Mucosa of rectum (tissue), 2 donors: ENCODE measurements at regions not wholly inside any gene's neighbourhood (a gene's known extent, or its start where the extent isn't known, plus 50 kb on each side); places are given as distances from the start of the nearest gene placed in this dataset.

Experiments
- H3K27ac ChIP-seq, 2 donors: one replicate each; pipeline ENCODE4 v1.7.0; 2013; ENCODE audit warnings: inconsistent platforms in 2 of 2, low read depth in 2 of 2, low read length in 2 of 2
- H3K27me3 ChIP-seq, 2 donors: one replicate each; pipeline ENCODE4 v1.7.0; 2013; ENCODE audit warnings: low read length in 2 of 2; ENCODE audit not compliant: control insufficient read depth in 2 of 2, insufficient read depth in 2 of 2
- H3K36me3 ChIP-seq, 2 donors: one replicate each; pipeline ENCODE4 v1.7.0; 2013; ENCODE audit warnings: low read length in 2 of 2; ENCODE audit not compliant: control insufficient read depth in 2 of 2, insufficient read depth in 2 of 2
- H3K4me1 ChIP-seq, 2 donors: one replicate each; pipeline ENCODE4 v1.7.0; 2013; ENCODE audit warnings: low read length in 2 of 2, mild to moderate bottlenecking in 1 of 2; ENCODE audit not compliant: control insufficient read depth in 2 of 2, insufficient read depth in 2 of 2
- H3K4me3 ChIP-seq, 2 donors: one replicate each; pipeline ENCODE4 v1.7.0; 2013; ENCODE audit warnings: low read length in 2 of 2
- H3K9ac ChIP-seq, 2 donors: one replicate each; pipeline ENCODE4 v1.7.0; 2013; ENCODE audit warnings: low read length in 2 of 2, low read depth in 1 of 2, mild to moderate bottlenecking in 1 of 2
- H3K9me3 ChIP-seq, 2 donors: one replicate each; pipeline ENCODE4 v1.7.0; 2013; ENCODE audit warnings: low read length in 2 of 2; ENCODE audit not compliant: control insufficient read depth in 2 of 2
- donor health status: healthy.
- donor health status: Normal muscosa, but diverticular disease.

GRCh38 chr18:78682716-78683115 is 296.9 kb upstream of the SALL3 start:
- Histone ChIP-seq H3K27me3 (no peaks in the 10 kb centered on the region), H3K9ac (no peak overlapping the region), H3K9me3 (no peaks in the 10 kb centered on the region), H3K27ac (no peak overlapping the region), H3K36me3 (no peaks in the 10 kb centered on the region), H3K4me3 (no peak overlapping the region), H3K4me1 (no peaks in the 10 kb centered on the region)

DNA sequence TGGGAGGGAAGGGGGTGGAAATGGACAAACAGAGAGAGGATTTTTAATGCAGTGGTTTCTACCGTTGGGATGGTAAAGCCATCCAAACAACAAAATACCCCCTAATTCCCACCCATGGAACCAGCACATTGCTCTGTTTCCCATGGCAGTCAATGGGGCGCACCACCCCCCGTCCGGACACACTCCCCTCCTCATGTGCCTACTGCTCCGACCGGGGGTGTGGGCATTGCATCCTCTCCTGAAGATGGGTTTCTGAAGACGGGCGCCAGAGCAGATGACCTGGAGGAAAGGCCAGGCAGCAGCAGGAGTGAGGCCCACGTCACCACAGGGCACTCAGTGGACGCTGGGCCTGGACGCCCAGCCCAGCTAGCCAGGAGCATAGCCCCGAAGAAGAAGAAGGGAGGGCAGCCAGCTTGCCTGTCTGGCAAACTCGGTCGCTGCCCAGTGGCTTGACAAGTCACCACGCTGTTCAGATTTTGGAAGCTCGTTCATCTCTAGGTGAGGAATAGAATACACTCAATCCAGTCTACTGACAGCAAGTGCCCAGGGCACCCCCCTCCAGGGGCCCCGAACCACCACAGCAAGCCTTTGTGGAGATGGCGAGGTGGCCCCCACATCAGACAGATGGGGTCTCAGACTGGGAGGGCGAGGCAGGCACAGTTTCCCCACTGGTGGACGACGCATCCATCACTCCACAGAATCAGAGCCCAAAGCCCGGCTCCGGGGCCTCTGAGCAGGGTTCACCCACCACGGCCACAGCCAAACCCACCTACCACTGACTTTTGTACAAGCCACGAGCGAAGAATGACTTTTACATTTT is 296.2 kb upstream of the SALL3 start:
- Histone ChIP-seq H3K4me1 (no peaks in the 10 kb centered on the region), H3K4me3 (no peak overlapping the region), H3K36me3 (no peaks in the 10 kb centered on the region), H3K27me3 (no peaks in the 10 kb centered on the region), H3K9ac (no peak overlapping the region), H3K27ac (no peak overlapping the region), H3K9me3 (no peaks in the 10 kb centered on the region)

- H3K4me1 ChIP-seq, result no peaks in the 10 kb centered on the region
These were observed 294.2 kb upstream of the SALL3 start for GRCh38 chr18:78685250-78685979.

DNA sequence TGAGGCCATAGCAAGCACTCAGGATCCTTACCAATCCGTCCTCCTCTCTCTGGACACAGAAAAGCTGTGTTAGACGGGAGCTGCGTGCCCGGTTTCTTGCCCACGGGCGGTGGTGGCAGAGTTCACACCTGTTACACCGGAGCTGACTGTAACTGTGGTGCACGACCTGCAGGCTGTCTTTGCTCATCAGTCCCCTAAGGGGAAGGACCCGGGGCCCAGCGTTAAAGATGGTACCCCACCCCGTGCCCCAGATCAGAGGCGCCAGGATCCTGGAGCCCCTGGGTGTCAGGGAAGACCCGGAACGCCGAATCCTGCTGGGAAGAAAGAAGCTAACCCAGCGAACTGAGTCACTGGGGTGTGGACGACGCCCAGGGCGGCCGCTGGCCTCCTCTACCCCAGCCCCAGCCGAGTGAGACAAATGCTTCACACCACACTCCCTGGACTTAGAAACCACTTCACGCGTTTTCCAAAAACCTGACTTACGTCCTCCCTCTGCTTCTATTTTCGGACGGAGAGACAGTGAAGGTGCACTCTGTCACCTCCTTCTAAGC is 293.6 kb upstream of the SALL3 start:
- Histone ChIP-seq H3K9ac (no peak overlapping the region), H3K27me3 (no peaks in the 10 kb centered on the region), H3K9me3 (no peaks in the 10 kb centered on the region), H3K36me3 (no peaks in the 10 kb centered on the region), H3K4me3 (no peak overlapping the region), H3K27ac (no peak overlapping the region), H3K4me1 (no peaks in the 10 kb centered on the region)

More at GRCh38 chr18:78685250-78685979, 294.2 kb upstream of the SALL3 start:
- H3K27ac ChIP-seq, result no peak overlapping the region
- no peaks in the 10 kb centered on the region for H3K36me3 ChIP-seq
- no peak overlapping the region for H3K9ac ChIP-seq
- no peak overlapping the region for H3K4me3 ChIP-seq
- H3K9me3 ChIP-seq, result no peaks in the 10 kb centered on the region
- no peaks in the 10 kb centered on the region for H3K27me3 ChIP-seq

- Histone ChIP-seq H3K27ac (no peak overlapping the region), H3K4me3 (no peak overlapping the region), H3K4me1 (peaks cover 0 to 2% of the 10 kb centered on the region in 2 donors), H3K36me3 (no peaks in the 10 kb centered on the region), H3K9me3 (no peaks in the 10 kb centered on the region), H3K27me3 (no peaks in the 10 kb centered on the region), H3K9ac (no peak overlapping the region)
These were observed 292.5 kb upstream of the SALL3 start for GRCh38 chr18:78686976-78687685.

DNA sequence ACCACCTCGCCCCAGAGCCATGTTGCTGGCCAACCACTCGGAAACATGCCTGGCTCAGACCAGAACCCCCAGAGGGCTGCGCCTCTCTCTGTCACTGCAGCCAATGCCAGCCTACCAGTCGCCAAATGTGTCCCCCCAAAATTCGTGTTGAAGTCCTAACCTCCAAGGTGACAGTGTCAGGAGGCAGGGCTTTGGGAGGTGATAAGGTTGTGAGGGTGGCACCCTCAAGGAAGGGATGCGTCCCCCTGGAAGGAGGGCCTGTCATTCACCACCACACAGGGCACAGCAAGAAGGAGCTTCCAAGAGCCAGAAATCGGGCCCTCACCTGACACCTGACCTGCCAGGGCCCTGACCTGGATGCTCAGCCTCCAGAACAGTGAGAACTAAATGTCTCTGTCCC is 291.9 kb upstream of the SALL3 start:
- Histone ChIP-seq H3K27ac (no peak overlapping the region), H3K36me3 (no peaks in the 10 kb centered on the region)

DNA sequence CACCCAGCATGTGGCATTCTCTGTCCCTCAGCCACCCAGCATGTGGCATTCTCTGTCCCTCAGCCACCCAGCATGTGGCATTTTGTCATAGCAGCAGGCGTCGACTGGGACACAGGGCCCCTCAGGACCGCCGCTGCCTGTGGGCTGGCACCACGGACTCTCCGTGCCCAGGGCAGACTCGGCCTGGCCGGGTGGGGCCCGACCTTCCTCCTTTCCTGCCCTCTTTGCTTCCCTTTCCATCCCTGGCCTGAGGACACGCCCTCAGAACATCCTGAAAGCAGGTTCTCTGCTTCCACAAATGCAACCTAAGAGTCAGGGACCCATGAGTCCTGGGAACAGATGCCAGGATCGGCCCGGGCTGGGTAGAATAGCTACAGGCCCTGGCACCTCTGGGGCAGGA is 291.4 kb upstream of the SALL3 start:
- H3K27ac ChIP-seq, result no peak overlapping the region
- no peak overlapping the region for H3K9ac ChIP-seq
- H3K36me3 ChIP-seq, result no peaks in the 10 kb centered on the region
- H3K9me3 ChIP-seq, result no peaks in the 10 kb centered on the region
- H3K4me3 ChIP-seq, result no peak overlapping the region
- H3K27me3 ChIP-seq, result no peaks in the 10 kb centered on the region
- peaks cover 0 to 2% of the 10 kb centered on the region in 2 donors for H3K4me1 ChIP-seq

More for the DNA sequence above, 291.9 kb upstream of the SALL3 start:
- Histone ChIP-seq H3K4me1 (peaks cover 0 to 2% of the 10 kb centered on the region in 2 donors), H3K9me3 (no peaks in the 10 kb centered on the region), H3K27me3 (no peaks in the 10 kb centered on the region), H3K4me3 (no peak overlapping the region), H3K9ac (no peak overlapping the region)

GRCh38 chr18:78688916-78689315 is 290.7 kb upstream of the SALL3 start:
- Histone ChIP-seq H3K4me3 (no peak overlapping the region), H3K4me1 (peaks cover 0 to 2% of the 10 kb centered on the region in 2 donors), H3K27me3 (no peaks in the 10 kb centered on the region), H3K9me3 (no peaks in the 10 kb centered on the region), H3K27ac (no peak overlapping the region), H3K36me3 (no peaks in the 10 kb centered on the region), H3K9ac (no peak overlapping the region)

DNA sequence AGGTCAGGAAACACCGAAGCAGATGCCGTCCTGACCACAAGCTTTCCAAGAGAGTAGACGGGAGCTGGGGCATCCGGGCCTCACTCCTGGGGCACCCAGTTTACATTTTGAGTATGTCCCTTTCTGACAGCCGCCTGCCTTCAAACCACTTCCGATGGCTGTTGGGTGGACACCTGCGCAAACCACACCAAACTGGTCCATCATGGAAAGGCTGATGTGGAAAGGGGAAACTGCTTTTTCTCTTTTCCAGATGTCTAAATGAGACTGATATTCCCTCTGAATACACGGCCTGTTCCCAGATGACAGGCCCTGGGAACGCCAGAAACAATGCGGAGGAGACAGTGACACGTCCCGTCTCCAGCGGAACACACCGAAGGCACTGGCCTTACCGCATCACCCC is 290.0 kb upstream of the SALL3 start:
- no peaks in the 10 kb centered on the region for H3K36me3 ChIP-seq
- no peaks in the 10 kb centered on the region for H3K9me3 ChIP-seq
- H3K27ac ChIP-seq, result no peak overlapping the region
- no peak overlapping the region for H3K4me3 ChIP-seq
- peaks cover 0 to 2% of the 10 kb centered on the region in 2 donors for H3K4me1 ChIP-seq
- H3K9ac ChIP-seq, result no peak overlapping the region
- H3K27me3 ChIP-seq, result no peaks in the 10 kb centered on the region

GRCh38 chr18:78692105-78692504 is 287.5 kb upstream of the SALL3 start:
- H3K27ac ChIP-seq, result no peak overlapping the region
- peaks cover 0 to 2% of the 10 kb centered on the region in 2 donors for H3K4me1 ChIP-seq
- H3K9me3 ChIP-seq, result no peaks in the 10 kb centered on the region
- no peak overlapping the region for H3K9ac ChIP-seq
- H3K4me3 ChIP-seq, result no peak overlapping the region
- no peaks in the 10 kb centered on the region for H3K36me3 ChIP-seq
- H3K27me3 ChIP-seq, result no peaks in the 10 kb centered on the region
